GM18868 (cell line): ENCODE measurements at regions not wholly inside any gene's neighbourhood (a gene's known extent, or its start where the extent isn't known, plus 50 kb on each side); places are given as distances from the start of the nearest gene placed in this dataset.
"Not testable (repeated sequence)": the region's sequence is repeated elsewhere in the genome, so short reads cannot be mapped to it uniquely, and the experiment has no call there.

Source experiments
- ATAC-seq: cut with Tn5 transposase; IDR thresholded peaks from one replicate; pipeline ENCODE4 v1.9.1; 2021; ENCODE audit warnings: mild to moderate bottlenecking, moderate library complexity; ENCODE audit not compliant: unreplicated experiment

- not testable (repeated sequence) for ATAC-seq
Observed at GRCh38 chr2:89795530-89795929, 1104.1 kb downstream of the RPIA start.

GRCh38 chr2:89797320-89798038 is 1106.0 kb downstream of the RPIA start:
- no peak for ATAC-seq

GRCh38 chr2:89801207-89801606 is 1109.7 kb downstream of the RPIA start:
- not testable (repeated sequence) for ATAC-seq

GRCh38 chr2:89806363-89806762 is 1114.9 kb downstream of the RPIA start:
- ATAC-seq = not testable (repeated sequence)

GRCh38 chr2:89811295-89811694 is 1119.8 kb downstream of the RPIA start:
- ATAC-seq = no peak

GRCh38 chr2:89811910-89812309 is 1120.4 kb downstream of the RPIA start:
- ATAC-seq = not testable (repeated sequence)

GRCh38 chr2:89814359-89814758 is 1122.9 kb downstream of the RPIA start:
- not testable (repeated sequence) for ATAC-seq

- ATAC-seq = no peak
Observed at GRCh38 chr2:89818873-89819272, 1127.4 kb downstream of the RPIA start.

GRCh38 chr2:89819809-89820208 is 1128.3 kb downstream of the RPIA start:
- ATAC-seq = no peak

GRCh38 chr2:89820248-89820647 is 1128.8 kb downstream of the RPIA start:
- no peak for ATAC-seq

GRCh38 chr2:89821455-89821945 is 1130.0 kb downstream of the RPIA start:
- no peak for ATAC-seq

- not testable (repeated sequence) for ATAC-seq
Observed at GRCh38 chr2:89822342-89822741, 1130.9 kb downstream of the RPIA start.

- ATAC-seq = no peak
Observed at GRCh38 chr2:89823556-89823955, 1132.1 kb downstream of the RPIA start.

GRCh38 chr2:89825034-89825433 is 1133.6 kb downstream of the RPIA start:
- no peak for ATAC-seq

- not testable (repeated sequence) for ATAC-seq
Observed at GRCh38 chr2:89826741-89827140, 1135.3 kb downstream of the RPIA start.

- not testable (repeated sequence) for ATAC-seq
Observed at GRCh38 chr2:89827829-89828228, 1136.4 kb downstream of the RPIA start.

- ATAC-seq = not testable (repeated sequence)
Observed at GRCh38 chr2:89828416-89828815, 1136.9 kb downstream of the RPIA start.

GRCh38 chr2:89828961-89829631 is 1137.6 kb downstream of the RPIA start:
- ATAC-seq = peak; percentile 32

GRCh38 chr2:89829828-89830227 is 1138.4 kb downstream of the RPIA start:
- ATAC-seq = no peak

- ATAC-seq = not testable (repeated sequence)
Observed at GRCh38 chr2:89830341-89831218, 1139.1 kb downstream of the RPIA start.
